ENCODE measurements at regions not wholly inside any gene's neighbourhood (a gene's known extent, or its start where the extent isn't known, plus 50 kb on each side); places are given as distances from the start of the nearest gene placed in this dataset.
A peak's percentile ranks its signal among the peaks of the same experiment; 100 is the strongest.

GRCh38 chr9:19965336-19965735 lies 176.5 kb upstream of the SLC24A2 start:
- DNase-seq (ENCODE audit: low read depth): peak; percentile 15
- no peak for TF ChIP-seq CTCF (conservative IDR thresholded peaks at IDR 0.05; ENCODE audit: low read length)
- H3K4me3 ChIP-seq (ENCODE audit: low read length): no peak overlapping the region

GRCh38 chr9:19947996-19948395 lies 159.2 kb upstream of the SLC24A2 start:
- DNase-seq (ENCODE audit: low read depth): no peak
- TF ChIP-seq CTCF (conservative IDR thresholded peaks at IDR 0.05; ENCODE audit: low read length): no peak
- no peak overlapping the region for H3K4me3 ChIP-seq (ENCODE audit: low read length)

GRCh38 chr9:19946441-19947109 lies 157.7 kb upstream of the SLC24A2 start:
- TF ChIP-seq CTCF (conservative IDR thresholded peaks at IDR 0.05; ENCODE audit: low read length): peak; percentile 38
- no peak overlapping the region for H3K4me3 ChIP-seq (ENCODE audit: low read length)
- peak; percentile 15 for DNase-seq (ENCODE audit: low read depth)

GRCh38 chr9:19941874-19942273 lies 153.0 kb upstream of the SLC24A2 start:
- H3K4me3 ChIP-seq (ENCODE audit: low read length): no peak overlapping the region
- TF ChIP-seq CTCF (conservative IDR thresholded peaks at IDR 0.05; ENCODE audit: low read length): no peak
- no peak for DNase-seq (ENCODE audit: low read depth)

- DNase-seq (ENCODE audit: low read depth): no peak
- no peak for TF ChIP-seq CTCF (conservative IDR thresholded peaks at IDR 0.05; ENCODE audit: low read length)
- H3K4me3 ChIP-seq (ENCODE audit: low read length): no peak overlapping the region
These were observed 152.1 kb upstream of the SLC24A2 start for GRCh38 chr9:19940811-19941535.

- DNase-seq (ENCODE audit: low read depth): no peak
- TF ChIP-seq CTCF (conservative IDR thresholded peaks at IDR 0.05; ENCODE audit: low read length): no peak
These were observed 151.0 kb upstream of the SLC24A2 start for GRCh38 chr9:19939734-19940278.

More at GRCh38 chr9:19939734-19940278, 151.0 kb upstream of the SLC24A2 start:
- no peak overlapping the region for H3K4me3 ChIP-seq (ENCODE audit: low read length)
